GM23338 (cell line): ENCODE measurements at regions not wholly inside any gene's neighbourhood (a gene's known extent, or its start where the extent isn't known, plus 50 kb on each side); places are given as distances from the start of the nearest gene placed in this dataset.

Experiments
- CTCF ChIP-seq, 2 experiments: fragments of 200-600 bp in 1 of 2; sonication (generic) in 1 of 2; conservative IDR thresholded peaks; 2 replicates each; pipeline versions ENCODE4 v1.5.1 to v1.6.1; 2016 to 2017; ENCODE audit warnings: antibody characterized with exemption in 2 of 2, low read depth in 2 of 2, mild to moderate bottlenecking in 2 of 2, moderate library complexity in 1 of 2
- ETS1 ChIP-seq: IDR thresholded peaks from 2 replicates; pipeline ENCODE4 v1.6.1; 2016; ENCODE audit warnings: antibody characterized with exemption
- EZH2 ChIP-seq: fragments of 200-600 bp; sonication (generic); IDR thresholded peaks from one replicate; pipeline ENCODE4 v1.8.0; 2017; ENCODE audit warnings: antibody characterized with exemption, mild to moderate bottlenecking, low read depth; ENCODE audit not compliant: unreplicated experiment
- EZH2phosphoT487 ChIP-seq: fragments of 200-600 bp; sonication (generic); IDR thresholded peaks from one replicate; pipeline ENCODE4 v1.8.1; 2018; ENCODE audit warnings: antibody characterized with exemption; ENCODE audit not compliant: unreplicated experiment
- JUNB ChIP-seq: IDR thresholded peaks from one replicate; pipeline ENCODE4 v1.6.1; 2016; ENCODE audit warnings: antibody characterized with exemption; ENCODE audit not compliant: unreplicated experiment
- NANOG ChIP-seq: IDR thresholded peaks from 2 replicates; pipeline ENCODE4 v1.6.1; 2016; ENCODE audit warnings: antibody characterized with exemption, borderline replicate concordance
- POLR2AphosphoS5 ChIP-seq: IDR thresholded peaks from 2 replicates; pipeline ENCODE4 v1.6.1; 2016; ENCODE audit warnings: antibody characterized with exemption, low read depth
- REST ChIP-seq: IDR thresholded peaks from one replicate; pipeline ENCODE4 v1.6.1; 2018; ENCODE audit warnings: antibody characterized with exemption; ENCODE audit not compliant: unreplicated experiment
- ZNF114 ChIP-seq: fragments of 250-450 bp; sonication (Bioruptor Pico); IDR thresholded peaks from 2 replicates; pipeline ENCODE4 v1.5.0; 2020; ENCODE audit warnings: mild to moderate bottlenecking, moderate library complexity

GRCh38 chr2:195496991-195497390 is 160.0 kb upstream of the SLC39A10 start:
- TF ChIP-seq CTCF (conservative IDR thresholded peaks at IDR 0.05; ENCODE audit: low read depth in 2 of 2): no peak
- TF ChIP-seq REST: no peak
- TF ChIP-seq EZH2: no peak
- no peak for TF ChIP-seq JUNB
- no peak for TF ChIP-seq POLR2AphosphoS5
- TF ChIP-seq ETS1: no peak
- TF ChIP-seq NANOG: no peak
- TF ChIP-seq ZNF114 (CRISPR knock-in tag): no peak
- no peak for TF ChIP-seq EZH2phosphoT487
